ENCODE measurements at regions not wholly inside any gene's neighbourhood (a gene's known extent, or its start where the extent isn't known, plus 50 kb on each side); places are given as distances from the start of the nearest gene placed in this dataset.
A peak's percentile ranks its signal among the peaks of the same experiment; 100 is the strongest.

- Histone ChIP-seq H3K9me3 (no peaks in the 10 kb centered on the region), H3K4me3 (no peak overlapping the region), H3K4me1 (peaks cover 16% of the 10 kb centered on the region), H3K36me3 (no peaks in the 10 kb centered on the region), H3K27me3 (ENCODE audit: low read depth) (no peaks in the 10 kb centered on the region), H3K27ac (no peak overlapping the region)
- DNase-seq: no peak
- no peak for TF ChIP-seq CTCF (IDR thresholded peaks at IDR 0.05)
- intact Hi-C loops (cut with DNase I): no loop called here
- ATAC-seq: peak in 1 of 2 donors; percentile 24
Measured at GRCh38 chr14:51328772-51329353, 88.8 kb downstream of the TMX1 start.

DNA sequence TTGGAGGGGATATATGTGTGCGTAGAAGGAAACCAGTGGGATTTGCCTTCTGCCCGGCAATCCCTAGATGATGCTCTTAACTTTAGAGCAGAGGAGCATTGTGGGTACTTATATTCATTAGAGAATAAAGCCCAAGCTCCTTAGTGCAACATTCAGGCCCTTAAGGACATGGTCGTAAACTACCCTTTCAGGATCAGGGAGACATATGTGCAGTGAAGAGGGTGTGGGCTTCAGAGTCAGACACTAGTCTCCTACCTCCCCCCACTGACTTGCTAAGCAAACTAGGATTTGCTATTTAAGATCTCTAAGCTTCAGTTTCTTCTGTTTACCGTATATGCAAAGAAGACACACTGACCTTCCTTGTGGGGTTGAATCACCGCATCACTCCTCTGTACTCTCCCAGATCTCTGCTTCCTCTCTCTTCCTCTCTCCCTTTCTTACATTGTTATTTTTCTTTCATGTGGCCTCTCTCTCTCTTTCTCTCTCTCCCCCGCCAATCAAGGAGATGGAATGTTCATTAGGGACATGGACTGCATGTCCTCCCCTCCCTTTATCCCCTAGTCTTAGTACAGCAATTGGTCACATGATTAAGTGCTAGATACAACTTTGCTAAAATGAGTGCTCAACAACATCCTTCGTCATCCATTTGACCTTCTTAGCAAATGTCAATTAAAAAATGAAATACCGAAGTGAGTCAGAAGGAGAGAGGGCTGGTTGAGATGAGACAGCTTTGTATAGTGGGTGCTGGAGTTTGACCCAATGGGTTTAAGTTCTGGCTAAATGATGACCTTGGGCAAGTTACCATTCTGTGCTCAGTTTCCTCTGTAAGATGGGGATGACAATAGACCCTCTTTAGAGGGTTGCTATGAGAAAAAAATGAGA is 91.7 kb downstream of the TMX1 start:
- intact Hi-C loops (cut with DNase I): no loop called here
- no peak for TF ChIP-seq CTCF (IDR thresholded peaks at IDR 0.05)
- no peak overlapping the region for H3K4me3 ChIP-seq

GRCh38 chr14:51333299-51333698 is 93.3 kb downstream of the TMX1 start:
- H3K36me3 ChIP-seq: no peaks in the 10 kb centered on the region
- H3K27ac ChIP-seq: no peak overlapping the region
- H3K9me3 ChIP-seq: no peaks in the 10 kb centered on the region
- no peaks in the 10 kb centered on the region for H3K27me3 ChIP-seq (ENCODE audit: low read depth)
- no peak for TF ChIP-seq CTCF (IDR thresholded peaks at IDR 0.05)
- ATAC-seq: no peak
- H3K4me3 ChIP-seq: no peak overlapping the region
- H3K4me1 ChIP-seq: peaks cover 4% of the 10 kb centered on the region
- no peak for DNase-seq
- intact Hi-C loops (cut with DNase I): no loop called here

More for the DNA sequence above, 91.7 kb downstream of the TMX1 start:
- H3K27me3 ChIP-seq (ENCODE audit: low read depth): no peaks in the 10 kb centered on the region
- H3K36me3 ChIP-seq: no peaks in the 10 kb centered on the region
- H3K27ac ChIP-seq: no peak overlapping the region
- no peaks in the 10 kb centered on the region for H3K9me3 ChIP-seq
- no peak for ATAC-seq
- H3K4me1 ChIP-seq: peaks cover 16% of the 10 kb centered on the region
- no peak for DNase-seq

GRCh38 chr14:51333901-51334521 is 94.0 kb downstream of the TMX1 start:
- DNase-seq (no peak), ATAC-seq (no peak)
- Histone ChIP-seq H3K4me3 (no peak overlapping the region), H3K4me1 (no peaks in the 10 kb centered on the region), H3K27ac (no peak overlapping the region), H3K27me3 (ENCODE audit: low read depth) (no peaks in the 10 kb centered on the region), H3K36me3 (no peaks in the 10 kb centered on the region), H3K9me3 (no peaks in the 10 kb centered on the region)
- intact Hi-C loops (cut with DNase I): no loop called here
- TF ChIP-seq CTCF (IDR thresholded peaks at IDR 0.05): no peak

GRCh38 chr14:51334566-51334965 is 94.5 kb downstream of the TMX1 start:
- Histone ChIP-seq H3K4me3 (no peak overlapping the region), H3K27ac (peak overlapping the region; percentile 44), H3K9me3 (no peaks in the 10 kb centered on the region), H3K27me3 (ENCODE audit: low read depth) (no peaks in the 10 kb centered on the region), H3K36me3 (no peaks in the 10 kb centered on the region), H3K4me1 (no peaks in the 10 kb centered on the region)
- ATAC-seq: no peak
- intact Hi-C loops (cut with DNase I): no loop called here
- no peak for DNase-seq
- TF ChIP-seq CTCF (IDR thresholded peaks at IDR 0.05): no peak
